ENCODE measurements at regions not wholly inside any gene's neighbourhood (a gene's known extent, or its start where the extent isn't known, plus 50 kb on each side); places are given as distances from the start of the nearest gene placed in this dataset.

DNA sequence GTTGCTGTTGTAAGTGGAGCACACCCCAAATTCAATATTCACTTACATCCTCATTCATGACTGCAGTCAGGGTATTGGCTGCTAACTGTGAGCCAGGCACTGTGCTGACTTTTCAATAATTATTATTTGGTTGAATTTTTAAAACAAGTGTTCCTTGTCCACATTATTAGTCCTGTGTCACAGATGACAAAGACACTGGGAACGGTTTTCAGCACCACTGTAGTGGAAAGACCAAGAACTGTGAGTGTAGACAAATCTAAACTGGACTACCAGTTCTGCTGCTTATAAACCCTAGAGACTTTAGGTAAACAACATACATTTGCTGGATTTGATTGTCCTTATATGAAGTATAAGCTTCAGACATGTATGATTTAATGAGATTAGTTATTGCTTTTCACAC lies 197.7 kb upstream of the ROBO2 start:
- no peak for DNase-seq

DNA sequence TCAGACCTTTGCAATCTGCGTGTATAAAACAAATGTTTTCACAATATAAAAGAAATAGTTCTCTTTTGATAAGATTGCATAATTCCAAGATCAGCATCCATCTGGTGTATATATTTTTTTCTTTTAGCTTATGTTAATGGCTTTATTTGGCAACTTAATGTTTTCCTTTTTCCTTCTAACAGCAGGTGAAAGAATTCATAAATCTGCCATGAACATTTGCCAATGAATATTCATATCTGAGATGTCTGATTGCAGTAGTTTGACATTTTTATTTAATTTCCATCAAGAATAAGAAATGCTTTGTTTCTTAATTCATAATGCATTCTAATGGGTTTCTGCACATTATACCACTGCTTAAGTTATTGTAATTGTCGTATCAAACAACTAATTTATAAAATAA lies 184.4 kb upstream of the ROBO2 start:
- no peak for DNase-seq

DNA sequence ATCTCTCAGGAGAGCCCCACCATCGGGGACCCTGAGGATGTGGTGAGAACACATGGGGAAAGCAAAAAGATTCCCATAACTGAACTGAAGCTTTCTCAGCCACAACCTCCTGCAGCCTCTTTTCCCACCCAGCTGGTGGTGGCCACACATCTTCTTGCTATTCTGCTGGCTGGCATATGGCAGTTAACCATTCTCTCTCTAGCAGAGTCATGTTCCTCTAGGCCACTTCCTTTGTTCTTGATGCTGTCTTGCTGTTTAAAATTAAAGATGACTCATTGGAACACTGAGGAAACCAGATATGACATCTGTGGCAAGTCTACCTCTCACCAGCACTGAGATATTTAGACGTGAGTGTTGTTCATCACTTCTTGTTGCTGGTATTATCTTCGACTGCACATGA lies 180.3 kb upstream of the ROBO2 start:
- DNase-seq: no peak

DNA sequence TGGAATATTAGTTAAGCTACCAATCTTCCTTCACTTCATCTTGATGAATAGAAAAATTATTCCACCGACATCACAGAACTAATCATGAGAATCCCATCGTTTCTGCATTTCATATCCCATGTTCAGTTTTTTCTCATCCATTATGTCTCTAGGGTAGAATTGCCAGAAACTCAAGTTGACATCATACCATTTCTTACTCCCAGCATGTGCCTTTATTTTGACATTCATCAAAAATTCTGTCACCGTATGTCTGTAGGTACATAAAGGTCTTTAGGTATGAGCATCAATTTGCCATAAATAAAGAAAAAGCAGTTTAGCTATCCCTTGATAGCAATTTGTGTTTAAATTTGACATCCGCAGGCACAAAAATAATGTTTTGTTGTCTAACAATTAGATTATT lies 175.5 kb upstream of the ROBO2 start:
- DNase-seq: no peak

DNA sequence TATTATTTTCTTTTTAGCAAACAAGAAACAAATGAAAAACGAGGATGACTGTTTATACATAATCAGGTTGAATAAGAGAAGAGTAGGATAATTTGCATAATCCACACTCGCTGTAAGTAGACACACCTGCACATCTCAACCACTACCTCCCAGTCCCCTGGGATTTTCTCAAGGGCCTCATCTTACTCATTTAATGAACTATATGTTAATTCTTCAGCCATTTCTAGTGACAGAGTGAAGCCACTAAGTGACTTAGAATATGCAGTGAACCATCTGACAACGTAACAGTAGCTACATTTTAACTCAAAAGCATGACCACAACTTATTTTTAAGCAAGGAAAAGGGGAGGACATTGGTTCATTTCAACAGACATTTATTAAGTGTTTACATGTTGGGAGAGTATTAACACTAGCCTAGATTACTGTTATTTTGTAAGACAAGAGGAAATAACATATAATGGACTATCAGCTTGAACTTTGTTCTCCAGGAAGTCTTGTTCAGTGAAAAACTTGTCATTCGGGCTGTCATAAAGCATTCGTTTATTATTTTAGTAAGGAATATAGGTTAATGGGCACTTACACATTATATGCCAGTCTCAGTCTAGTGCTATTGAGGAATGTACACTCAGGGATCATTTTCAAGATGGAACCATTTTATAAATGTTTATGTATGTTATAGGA lies 173.0 kb upstream of the ROBO2 start:
- DNase-seq: no peak

DNA sequence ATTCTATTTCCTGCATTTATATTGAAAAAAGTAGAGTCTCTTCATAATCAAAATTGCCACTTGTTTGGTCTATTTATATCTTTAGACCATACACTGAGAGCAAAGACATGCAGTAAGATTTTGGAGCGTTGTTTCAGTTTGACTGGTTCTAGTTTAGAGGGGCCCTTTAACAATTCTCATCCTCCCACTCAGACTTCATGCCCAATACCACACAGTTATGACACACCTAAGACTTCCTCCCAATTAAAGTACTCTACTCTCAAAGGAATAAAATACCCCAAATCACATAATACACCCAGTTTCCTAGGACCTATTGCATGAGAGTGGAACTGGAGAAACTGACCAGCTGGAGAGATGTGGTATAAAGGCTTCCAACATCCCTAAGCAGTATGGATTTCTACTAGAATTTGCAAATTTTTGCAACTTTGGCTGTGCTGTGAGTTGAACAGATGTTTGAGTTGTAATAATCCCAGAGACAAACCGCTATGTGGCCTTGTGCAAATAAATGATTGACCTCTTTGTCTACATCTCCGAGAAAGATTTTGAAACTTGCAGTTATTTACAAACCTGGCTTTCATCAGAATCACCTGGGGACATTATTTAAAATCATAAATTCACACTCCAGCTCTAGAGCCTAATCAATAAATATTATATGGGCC lies 170.0 kb upstream of the ROBO2 start:
- DNase-seq: no peak

DNA sequence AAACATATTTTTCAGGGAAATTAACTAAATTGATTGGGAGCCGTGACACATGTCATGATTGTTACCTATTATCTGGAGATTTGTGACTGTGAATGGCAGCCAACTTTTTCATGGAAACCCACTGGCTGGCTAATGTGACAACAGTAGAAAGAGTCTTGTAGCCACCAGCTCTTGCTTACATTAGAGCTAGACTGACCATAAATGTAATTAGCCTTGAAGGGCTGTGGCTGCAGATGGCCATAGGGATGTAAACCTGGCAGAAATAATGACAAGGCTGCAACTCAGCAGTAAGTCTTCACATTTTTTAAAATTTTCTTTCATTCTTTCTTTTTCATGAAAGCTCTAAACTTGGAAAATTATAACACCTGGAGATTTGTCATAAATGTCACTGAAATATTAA lies 168.2 kb upstream of the ROBO2 start:
- DNase-seq: no peak

DNA sequence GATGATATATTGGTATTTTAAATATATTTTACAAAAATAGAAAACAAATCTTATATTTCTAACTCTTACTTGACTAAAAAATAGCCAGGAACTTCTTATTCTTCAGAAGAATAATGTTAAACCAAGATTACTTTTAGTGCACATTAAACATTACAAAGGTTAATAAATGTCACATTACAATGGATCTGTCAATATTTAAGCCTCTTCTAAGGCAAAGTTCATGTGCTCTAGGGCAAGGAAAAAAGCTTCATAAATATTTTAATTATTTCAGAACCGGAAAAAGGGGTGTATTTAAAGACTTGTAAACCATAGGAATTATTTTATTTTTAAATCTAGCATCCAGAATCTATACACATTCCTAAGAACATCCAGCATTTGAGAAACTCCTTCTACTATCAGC lies 166.9 kb upstream of the ROBO2 start:
- DNase-seq: no peak

DNA sequence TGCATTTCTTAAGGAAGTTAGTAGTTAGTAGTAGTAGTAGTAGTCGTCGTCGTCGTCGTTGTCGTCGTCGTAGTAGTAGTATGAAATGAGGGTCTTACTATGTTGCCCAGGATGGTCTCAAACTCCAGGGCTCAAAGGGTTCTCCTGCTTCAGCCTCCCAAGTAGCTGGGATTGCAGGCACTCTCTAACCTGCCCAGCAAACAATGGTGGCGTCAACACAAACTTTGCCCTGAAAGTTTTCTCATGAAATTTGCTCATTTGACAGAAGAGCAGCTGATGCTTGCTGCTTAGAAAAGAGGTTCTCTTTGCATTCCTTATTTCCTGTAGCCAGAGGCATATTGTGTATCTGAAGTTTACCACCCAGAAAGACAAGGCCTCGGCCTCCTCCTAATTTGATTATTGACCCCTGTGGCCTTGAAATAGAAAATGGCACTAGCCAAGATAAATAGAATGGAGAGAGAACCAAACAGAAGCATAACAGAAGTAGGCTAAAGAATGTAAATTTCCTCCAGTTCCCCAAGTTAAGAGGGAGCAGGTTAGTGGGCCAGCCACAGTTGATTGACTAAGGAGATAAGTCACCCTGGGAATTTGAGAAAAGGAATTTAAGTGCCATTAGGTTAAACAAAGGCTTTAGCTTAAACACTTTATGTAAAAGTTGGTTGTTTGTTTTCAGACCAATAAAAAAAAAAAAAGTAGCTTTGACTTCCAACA lies 166.2 kb upstream of the ROBO2 start:
- DNase-seq: no peak

DNA sequence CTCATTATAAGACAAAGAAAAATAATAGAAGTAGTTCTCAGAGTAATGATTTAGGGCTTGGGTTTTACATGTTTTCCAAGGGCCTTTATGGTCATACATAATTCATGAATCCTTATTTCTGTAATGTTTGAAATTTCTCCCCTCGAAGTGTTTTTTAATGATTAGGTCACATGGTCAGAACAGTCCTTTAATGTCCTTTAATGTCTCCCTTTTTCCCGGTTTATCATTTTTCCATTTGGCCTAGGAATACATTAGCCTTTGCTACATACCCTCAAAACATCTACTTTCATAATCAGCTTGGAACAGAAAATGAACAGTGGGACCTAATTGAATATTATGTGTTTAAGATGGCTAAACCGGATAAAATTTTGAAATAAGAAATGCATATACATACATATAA lies 159.9 kb upstream of the ROBO2 start:
- DNase-seq: no peak

DNA sequence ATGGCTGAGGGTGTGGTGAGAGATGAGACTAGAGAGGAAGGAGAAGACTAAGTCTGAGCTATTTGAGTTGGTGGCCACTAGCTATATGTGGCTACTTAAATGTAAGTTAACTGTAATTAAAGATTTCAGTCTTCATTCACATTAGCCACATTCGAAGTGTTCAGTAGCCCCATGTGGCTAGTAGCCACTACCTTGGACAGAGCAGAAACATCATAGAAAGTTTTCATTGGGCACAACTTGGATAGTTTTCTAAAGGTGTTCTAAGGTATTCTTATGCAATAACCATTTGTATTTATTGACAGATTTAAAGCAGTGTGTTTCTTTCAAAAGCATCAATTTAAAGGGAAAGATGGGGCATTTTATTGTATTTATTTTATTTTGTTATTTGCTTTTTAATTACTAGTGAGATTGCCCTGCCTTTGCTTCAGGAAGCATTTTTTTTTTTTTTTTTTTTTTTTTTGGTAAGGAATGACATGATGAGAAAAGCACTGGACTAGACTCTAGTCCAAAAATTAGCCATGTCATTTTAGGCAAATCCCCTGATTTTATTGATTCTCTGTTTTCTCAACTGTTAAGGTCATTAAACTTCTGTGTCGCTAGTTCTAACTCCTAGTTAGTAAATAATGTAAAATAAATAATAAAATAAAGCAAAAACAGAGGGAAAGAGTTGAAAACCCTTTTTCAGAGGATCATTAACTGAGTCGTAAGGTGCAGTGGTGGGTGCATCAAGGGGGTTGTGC lies 153.0 kb upstream of the ROBO2 start:
- no peak for DNase-seq

DNA sequence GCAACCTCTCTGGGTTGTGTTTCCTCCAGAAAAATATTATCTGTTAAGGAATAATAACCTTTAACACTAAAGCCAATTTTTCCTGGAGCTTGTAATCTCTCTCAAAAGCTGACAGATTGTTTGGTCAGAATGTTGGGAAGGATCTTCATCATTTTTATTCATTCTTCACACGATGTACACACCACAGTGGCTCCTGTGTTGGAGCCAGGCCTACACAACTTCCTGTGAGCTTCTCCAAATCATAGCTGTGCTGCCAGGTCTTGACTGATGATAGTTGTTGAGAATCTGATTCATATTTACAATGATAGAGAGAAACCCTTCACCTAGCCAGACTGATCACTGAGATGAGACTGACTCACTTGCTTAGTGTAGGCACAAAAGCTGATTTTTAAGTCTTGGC lies 151.0 kb upstream of the ROBO2 start:
- no peak for DNase-seq

DNA sequence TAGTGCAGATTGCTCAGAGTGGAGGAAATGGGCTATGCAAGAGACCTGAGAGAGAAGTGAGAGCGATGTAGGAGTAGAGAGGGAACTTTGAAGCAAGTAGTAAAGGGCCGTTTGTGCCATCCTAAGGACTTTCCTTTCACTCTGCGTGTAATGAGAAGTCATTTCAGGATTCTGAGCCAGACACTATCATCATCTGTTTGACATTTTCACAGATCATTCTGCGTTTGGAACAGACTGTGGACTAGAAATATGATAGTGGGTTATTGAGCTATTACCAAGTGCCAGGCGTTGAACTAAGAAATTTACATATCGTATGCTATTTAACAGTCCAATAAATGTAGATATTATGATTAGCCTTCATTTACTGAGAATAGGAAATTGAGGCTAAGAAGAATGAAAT lies 150.0 kb upstream of the ROBO2 start:
- no peak for DNase-seq

DNA sequence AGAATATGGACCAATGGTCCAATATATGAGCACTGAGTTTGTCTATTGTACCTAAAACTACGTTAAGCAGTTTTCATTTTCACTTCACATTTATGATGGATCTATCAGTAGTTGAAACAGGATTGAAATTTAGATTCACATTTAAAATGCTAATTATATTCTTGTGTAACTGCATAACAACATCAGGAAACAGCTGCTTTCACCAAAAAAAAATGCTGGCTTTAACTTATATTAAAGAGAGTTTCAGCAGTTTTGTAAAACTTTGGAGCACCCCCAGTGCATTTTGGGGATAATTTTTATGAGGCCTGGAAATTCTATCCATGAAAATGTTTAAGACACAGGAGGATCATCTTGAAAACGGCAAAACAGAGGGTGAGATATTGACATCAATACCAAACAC lies 142.8 kb upstream of the ROBO2 start:
- DNase-seq: no peak

DNA sequence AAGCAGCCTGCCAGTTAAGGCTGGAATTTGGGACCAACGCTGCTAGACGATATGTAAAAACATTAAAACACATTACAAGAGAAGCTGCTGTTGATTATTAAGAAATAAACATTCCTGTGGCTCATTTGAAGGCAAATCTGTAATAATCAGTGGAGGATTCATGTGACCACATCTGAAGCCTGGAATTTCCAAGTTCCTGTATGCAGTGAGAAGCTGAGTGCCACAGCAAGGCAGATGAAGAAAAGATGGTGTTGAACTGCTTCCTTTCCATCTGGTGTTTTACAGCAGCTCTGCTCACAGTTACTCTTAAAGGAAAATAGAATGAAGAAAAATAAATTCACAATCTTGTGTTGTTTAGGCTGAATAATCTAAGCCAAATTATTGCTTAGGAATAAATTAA lies 139.3 kb upstream of the ROBO2 start:
- DNase-seq: no peak

DNA sequence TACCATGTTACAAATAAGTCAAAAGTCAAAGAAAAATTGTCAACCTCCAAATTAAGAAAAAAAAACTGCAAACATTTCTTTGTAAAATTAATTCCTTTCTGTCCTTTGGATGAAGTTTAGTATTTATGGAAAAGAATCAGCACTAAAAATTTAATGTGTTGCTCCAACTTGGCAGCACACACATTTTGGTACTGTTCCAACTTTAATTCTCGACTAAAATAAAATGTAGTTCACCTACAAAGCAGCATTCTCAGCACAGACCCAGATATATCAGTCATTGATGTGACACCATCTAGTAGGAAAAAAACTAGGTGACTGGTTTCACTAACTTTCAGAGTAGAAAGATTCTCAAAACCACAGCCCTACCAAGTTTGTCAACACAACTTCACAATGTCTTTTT lies 131.7 kb upstream of the ROBO2 start:
- no peak for DNase-seq

DNA sequence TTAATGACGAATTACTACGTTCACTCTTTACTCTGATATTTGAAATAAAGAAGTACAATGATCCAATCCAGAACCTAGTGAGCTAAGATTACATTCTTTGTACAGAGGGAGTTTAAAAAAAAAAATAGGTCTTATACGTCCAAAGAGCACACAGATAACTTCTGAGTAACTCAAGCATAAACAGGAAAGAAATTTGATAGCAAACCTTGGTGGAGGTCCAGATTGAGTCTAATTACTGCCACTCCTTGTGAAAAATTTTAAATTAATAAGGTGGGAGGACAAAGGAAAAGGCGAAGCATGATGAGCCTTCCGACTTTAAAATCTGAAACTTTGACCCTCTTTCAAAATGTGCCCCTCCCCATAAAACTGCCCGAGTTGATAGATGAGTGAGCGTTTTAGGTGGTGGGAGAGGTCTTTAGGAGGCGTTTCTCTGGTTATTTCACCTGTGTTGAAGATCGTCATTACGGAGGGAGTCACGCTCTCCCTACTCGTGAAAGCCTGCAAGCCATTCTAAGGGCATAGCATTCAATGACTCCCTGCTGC lies 127.0 kb upstream of the ROBO2 start:
- DNase-seq: no peak

DNA sequence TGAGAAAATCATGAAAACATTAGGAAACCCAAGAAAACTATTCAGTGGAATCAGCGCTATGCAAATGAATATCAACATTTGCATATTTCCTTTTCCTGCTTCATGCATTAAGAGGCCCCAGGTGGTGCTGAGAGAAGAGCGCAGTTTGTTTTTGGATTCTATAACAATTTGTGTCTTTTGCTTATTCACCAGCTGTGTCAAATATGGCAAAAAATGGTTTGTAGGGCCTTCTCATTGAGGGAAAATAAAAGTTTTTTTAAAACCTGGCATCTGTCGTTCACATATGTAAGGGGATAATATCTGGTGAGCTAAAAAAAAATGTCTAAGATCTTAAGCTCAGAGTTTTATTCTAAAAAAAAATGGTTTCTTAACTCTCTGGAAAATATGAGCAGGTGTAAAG lies 122.5 kb upstream of the ROBO2 start:
- DNase-seq: no peak

DNA sequence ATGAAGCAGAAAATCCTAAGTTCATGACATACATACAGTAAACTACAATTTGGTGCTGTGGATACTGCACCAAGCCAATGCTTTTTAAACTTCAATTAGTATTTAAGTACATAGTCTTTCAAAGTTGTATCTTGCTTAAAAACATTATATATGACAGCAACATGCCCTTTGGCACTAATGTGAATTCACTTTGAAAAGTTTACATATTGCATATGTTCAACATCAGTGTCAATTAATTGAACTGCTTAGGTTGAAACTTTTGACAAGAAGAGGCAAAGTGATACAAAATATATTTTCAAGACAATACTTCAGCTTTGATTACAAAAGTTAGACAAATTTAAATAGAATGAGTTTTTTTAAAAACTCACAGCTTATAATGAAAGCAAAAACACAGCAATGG lies 119.4 kb upstream of the ROBO2 start:
- DNase-seq: no peak

DNA sequence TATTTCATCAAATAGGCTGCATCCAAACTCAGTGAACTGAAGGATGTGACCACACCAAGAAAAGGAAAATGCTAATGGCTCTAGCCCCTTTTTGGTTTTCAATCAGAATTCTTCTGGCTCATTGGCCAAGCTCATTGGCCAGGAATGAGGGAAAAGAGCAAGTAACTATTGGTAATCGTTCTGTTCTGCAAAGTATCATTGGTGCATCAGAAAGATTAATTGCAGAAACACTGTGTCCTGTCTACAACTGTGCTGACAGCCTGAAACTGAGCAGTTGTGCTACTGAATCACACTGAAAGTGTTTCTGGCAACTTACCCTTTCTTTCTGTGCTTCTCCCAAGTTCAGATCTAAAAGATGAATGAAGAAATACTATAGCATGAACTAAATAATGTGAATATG lies 116.4 kb upstream of the ROBO2 start:
- DNase-seq: no peak

DNA sequence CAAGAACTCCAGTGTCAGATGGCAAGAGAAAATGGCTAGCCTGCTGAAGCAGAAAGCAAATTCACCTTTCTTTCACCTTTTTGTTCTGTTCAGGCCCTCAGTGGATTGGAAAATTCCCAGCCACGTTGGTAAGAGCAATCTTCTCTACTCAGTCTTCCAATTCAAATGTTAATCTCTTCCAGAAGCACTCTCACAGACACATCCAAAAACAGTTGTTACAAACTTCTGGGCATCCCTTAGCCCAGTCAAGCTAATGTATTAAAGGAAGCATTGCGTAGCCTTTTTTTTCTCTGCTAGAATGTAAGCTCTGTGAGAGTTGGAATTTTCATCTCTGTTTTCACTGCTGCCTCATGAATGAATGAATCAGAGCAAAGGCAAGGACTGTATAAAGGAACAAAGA lies 109.2 kb upstream of the ROBO2 start:
- no peak for DNase-seq

DNA sequence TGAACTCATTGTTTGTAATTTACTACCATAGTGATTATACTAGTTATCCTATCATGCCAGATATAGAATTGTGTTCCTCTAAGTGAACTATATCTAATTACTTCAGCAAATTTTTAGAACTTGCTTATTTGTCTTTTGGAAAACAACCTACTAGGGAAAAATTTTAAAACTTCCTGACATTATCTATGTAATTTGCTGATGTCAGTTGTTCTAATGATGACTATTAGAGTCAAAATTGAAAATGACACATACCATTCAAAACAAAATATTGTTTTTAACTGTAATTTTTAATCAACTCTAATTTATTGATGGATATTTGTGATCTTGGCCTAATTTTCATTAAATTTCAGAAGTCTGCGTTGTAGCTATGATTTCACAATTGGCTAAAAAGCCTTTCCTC lies 106.7 kb upstream of the ROBO2 start:
- DNase-seq: no peak

DNA sequence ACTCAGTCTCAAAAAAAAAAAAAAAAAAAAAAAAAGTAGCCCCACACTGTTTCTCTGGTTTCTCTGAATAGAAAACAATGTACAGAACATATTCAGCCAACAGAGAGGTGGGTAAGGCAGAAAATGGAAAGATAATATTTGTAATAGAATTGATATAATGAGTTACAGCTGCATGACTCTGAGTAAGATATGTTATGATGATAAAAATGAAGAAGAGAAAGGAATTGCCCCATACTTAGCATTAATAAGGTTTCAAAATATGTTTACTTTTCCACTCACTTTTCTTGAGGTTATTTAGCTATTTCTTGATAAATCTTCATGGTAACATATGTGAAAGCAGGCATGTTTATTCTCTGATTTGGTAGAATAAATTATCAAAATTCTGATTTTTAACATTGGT lies 100.9 kb upstream of the ROBO2 start:
- no peak for DNase-seq

Measured in 8988T (cell line).